Prostate gland (tissue), 2 donors: ENCODE measurements at regions not wholly inside any gene's neighbourhood (a gene's known extent, or its start where the extent isn't known, plus 50 kb on each side); places are given as distances from the start of the nearest gene placed in this dataset.

Source experiments
- CTCF ChIP-seq, 4 experiments: fragments of 200-600 bp in 2 of 4; fragments of 450-650 bp in 2 of 4; sonication (generic) in 2 of 4; IDR thresholded peaks; 1 replicate in 3 of 4; 2 replicates in 1 of 4; pipeline ENCODE4 v1.5.1; 2016 to 2019; ENCODE audit warnings: antibody characterized with exemption in 4 of 4, mild to moderate bottlenecking in 2 of 4, moderate library complexity in 2 of 4
- POLR2A ChIP-seq: fragments of 450-650 bp; IDR thresholded peaks from one replicate; pipeline ENCODE4 v1.6.1; 2016; ENCODE audit warnings: antibody characterized with exemption, mild to moderate bottlenecking
- POLR2AphosphoS5 ChIP-seq: sonication (generic); formaldehyde crosslinking; IDR thresholded peaks from one replicate; pipeline ENCODE4 v1.6.1; 2017; ENCODE audit warnings: antibody characterized with exemption

GRCh38 chr2:53217250-53217649 lies 550.4 kb upstream of the CHAC2 start:
- no peak for TF ChIP-seq CTCF (IDR thresholded peaks at IDR 0.05)
- no peak for TF ChIP-seq POLR2A
- no peak for TF ChIP-seq POLR2AphosphoS5
